Activated CD8-positive, alpha-beta T cell treated with anti-CD3 and anti-CD28 coated beads, Interleukin-2, amount 10 ng/mL, durations not matched to agents 7 days and 5 days (primary cell): ENCODE measurements at regions not wholly inside any gene's neighbourhood (a gene's known extent, or its start where the extent isn't known, plus 50 kb on each side); places are given as distances from the start of the nearest gene placed in this dataset.

Source experiments
- ATAC-seq: fragments of 150-1000 bp; cut with Tn5 transposase; one replicate; pipeline ENCODE4 v1.10.0; 2021; ENCODE audit warnings: moderate library complexity
- CTCF ChIA-PET: fragments of 350-600 bp; sonication (Branson Sonifier 250); formaldehyde crosslinking; loops from one replicate; lab custom pipeline; 2021; ENCODE audit warnings: antibody characterized with exemption; lab: Charles Lee
- POLR2A ChIA-PET: fragments of 350-600 bp; sonication (Branson Sonifier 250); formaldehyde crosslinking; loops from one replicate; lab custom pipeline; 2021; ENCODE audit warnings: antibody characterized with exemption; lab: Charles Lee
- DNase-seq: peaks from one replicate; pipeline ENCODE4 v3.0.0-alpha.2; 2020
- H3K27ac Mint-ChIP-seq: one replicate; pipeline ENCODE4 v1.8.0; 2021; ENCODE audit warnings: mild to moderate bottlenecking, mixed read lengths
- H3K27me3 Mint-ChIP-seq: one replicate; pipeline ENCODE4 v1.8.0; 2021; ENCODE audit warnings: low read depth, mixed read lengths
- H3K36me3 Mint-ChIP-seq: one replicate; pipeline ENCODE4 v1.8.0; 2021; ENCODE audit warnings: low read depth, mixed read lengths
- H3K4me1 Mint-ChIP-seq: one replicate; pipeline ENCODE4 v1.8.0; 2021; ENCODE audit warnings: low read depth, mixed read lengths
- H3K4me3 Mint-ChIP-seq: one replicate; pipeline ENCODE4 v1.8.0; 2021; ENCODE audit warnings: mild to moderate bottlenecking, mixed read lengths
- H3K9me3 Mint-ChIP-seq: one replicate; pipeline ENCODE4 v1.8.0; 2022; ENCODE audit warnings: mixed read lengths; ENCODE audit not compliant: insufficient read depth

DNA sequence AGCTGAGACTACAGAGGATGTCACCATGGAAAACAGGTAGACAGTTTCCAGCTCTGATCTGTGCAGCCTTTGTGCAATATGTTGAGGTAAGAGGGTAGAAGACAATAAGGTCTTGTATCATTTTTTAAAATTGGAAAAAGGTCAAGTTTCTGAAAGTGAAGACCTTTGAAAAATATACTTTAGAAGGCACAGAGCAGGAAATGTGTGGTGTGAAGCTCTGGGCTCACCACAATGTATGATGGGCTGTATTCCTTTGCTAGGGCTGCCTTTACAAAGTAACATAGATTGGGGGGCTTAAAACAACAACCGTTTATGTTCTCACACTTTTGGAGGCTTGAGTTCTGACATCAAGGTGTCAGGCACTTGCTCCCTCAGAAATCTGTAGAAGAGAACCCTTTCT is 514.3 kb upstream of the JARID2 start:
- Mint-ChIP-seq H3K36me3 (peaks cover 18% of the 10 kb centered on the region), H3K27me3 (no peaks in the 10 kb centered on the region), H3K27ac (peak overlapping the region; percentile 62), H3K4me1 (peaks cover 74% of the 10 kb centered on the region), H3K9me3 (no peaks in the 10 kb centered on the region), H3K4me3 (no peak overlapping the region)
- DNase-seq (no peak), ATAC-seq (no peak)
- ChIA-PET POLR2A (interaction anchor here (1.2 kb wide), 1 partner anchor 9 kb away, joined by 4 read pairs; no protein-coding TSS in a partner anchor), CTCF (no interaction called here)

DNA sequence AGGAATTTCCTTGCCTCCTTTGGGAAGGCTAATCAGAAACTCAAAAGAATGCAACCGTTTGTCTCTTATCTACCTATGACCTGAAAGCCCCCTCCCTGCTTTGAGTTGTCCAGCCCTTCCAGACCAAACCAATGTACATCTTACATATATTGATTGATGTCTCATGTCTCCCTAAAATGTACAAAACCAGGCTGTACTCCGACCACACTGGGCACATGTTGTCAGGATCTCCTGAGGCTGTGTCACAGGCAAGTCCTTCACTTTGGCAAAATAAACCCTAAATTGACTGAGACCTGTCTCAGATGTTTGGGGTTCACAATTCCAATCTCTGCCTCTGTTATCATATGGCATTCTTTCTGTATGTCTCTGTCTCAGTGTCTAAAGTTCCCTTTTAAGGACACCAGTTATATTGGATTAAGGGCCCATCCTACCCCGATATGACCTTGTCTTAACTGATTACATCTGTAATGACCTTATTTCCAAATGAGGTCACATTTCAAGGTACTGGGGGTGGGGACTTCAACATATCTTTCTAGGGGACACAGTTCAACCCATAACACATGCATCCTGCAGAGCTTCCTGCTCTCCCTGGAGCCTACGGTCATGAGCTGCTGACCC is 513.5 kb upstream of the JARID2 start:
- H3K9me3 Mint-ChIP-seq: no peaks in the 10 kb centered on the region
- no peak overlapping the region for H3K4me3 Mint-ChIP-seq
- ChIA-PET CTCF (no interaction called here), POLR2A (interaction anchor here (1.2 kb wide), 1 partner anchor 10 kb away, joined by 4 read pairs; no protein-coding TSS in a partner anchor)
- H3K27ac Mint-ChIP-seq: peak overlapping the region; percentile 79
- H3K27me3 Mint-ChIP-seq: no peaks in the 10 kb centered on the region
- DNase-seq (no peak), ATAC-seq (no peak)
- peaks cover 18% of the 10 kb centered on the region for H3K36me3 Mint-ChIP-seq
- peaks cover 80% of the 10 kb centered on the region for H3K4me1 Mint-ChIP-seq

DNA sequence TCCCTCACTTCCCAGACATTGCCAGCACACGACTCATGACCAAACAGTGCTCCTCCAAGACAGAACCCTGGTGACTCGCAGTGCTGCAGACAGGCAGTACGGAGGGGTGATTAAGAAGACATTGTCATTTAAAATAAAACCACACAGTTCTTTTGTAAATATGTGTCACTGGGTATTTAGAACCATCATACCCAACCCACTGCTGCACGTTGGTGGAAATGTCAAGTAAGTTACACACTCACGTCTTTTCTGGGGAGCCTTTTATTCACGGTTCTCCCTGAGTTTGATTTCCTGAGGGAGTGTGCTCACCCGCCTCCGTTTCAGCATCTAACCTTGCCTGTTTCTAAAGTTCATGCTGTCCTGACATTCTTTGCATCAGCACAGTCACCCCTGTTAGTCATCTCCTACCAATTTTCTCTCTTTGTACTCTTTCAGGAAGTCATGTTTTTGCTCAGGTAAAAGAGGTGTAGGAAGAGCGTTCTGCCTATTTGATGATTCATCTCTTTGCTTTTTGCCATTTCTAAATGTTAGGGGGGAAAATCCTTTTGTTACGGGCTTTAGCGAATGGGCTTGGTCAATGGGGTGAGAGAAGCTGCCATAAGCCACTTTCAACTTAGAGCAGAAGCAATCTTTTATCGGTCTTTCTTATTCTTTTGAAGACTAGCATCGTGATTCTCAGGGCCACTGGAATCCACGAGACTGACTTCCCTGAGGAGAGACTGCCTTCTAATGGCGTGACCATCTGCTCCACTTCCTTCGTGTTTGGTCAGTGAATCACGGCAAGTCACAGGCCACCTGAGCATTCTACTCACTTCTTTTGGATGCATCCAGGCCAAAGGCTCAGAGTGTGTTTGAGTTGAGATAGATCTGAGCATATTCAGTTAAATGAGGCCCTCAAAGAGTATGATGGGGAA is 512.8 kb upstream of the JARID2 start:
- H3K27ac Mint-ChIP-seq: peak overlapping the region; percentile 79
- ATAC-seq (peak; percentile 43), DNase-seq (peak; percentile 37)
- ChIA-PET CTCF (no interaction called here), POLR2A (no interaction called here)
- H3K9me3 Mint-ChIP-seq: no peaks in the 10 kb centered on the region
- H3K4me1 Mint-ChIP-seq: peaks cover 83% of the 10 kb centered on the region
- H3K4me3 Mint-ChIP-seq: no peak overlapping the region
- H3K27me3 Mint-ChIP-seq: no peaks in the 10 kb centered on the region
- H3K36me3 Mint-ChIP-seq: peaks cover 18% of the 10 kb centered on the region

DNA sequence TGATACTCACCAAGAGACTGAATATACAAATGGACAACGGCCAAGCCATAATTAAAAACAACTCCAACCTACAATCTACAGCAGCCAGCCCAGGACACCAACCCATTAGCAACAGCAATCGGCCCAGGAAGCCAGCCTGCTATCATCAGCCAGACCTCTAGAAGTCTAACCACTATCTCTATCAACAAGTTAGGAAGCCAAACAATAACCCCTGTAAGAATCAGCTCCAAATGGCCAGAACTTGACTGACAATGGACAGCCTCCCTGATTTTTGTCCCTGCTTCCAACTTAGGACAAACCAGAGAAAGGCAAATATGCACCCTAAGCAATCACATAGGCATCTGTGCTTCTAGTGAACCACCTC is 511.8 kb upstream of the JARID2 start:
- ChIA-PET POLR2A (no interaction called here), CTCF (interaction anchor here (0.9 kb wide), 1 partner anchor 23 kb away, joined by 3 read pairs; no protein-coding TSS in a partner anchor)
- H3K9me3 Mint-ChIP-seq: no peaks in the 10 kb centered on the region
- DNase-seq (no peak), ATAC-seq (no peak)
- H3K27ac Mint-ChIP-seq: peak overlapping the region; percentile 80
- H3K36me3 Mint-ChIP-seq: peaks cover 18% of the 10 kb centered on the region
- H3K27me3 Mint-ChIP-seq: no peaks in the 10 kb centered on the region
- no peak overlapping the region for H3K4me3 Mint-ChIP-seq
- H3K4me1 Mint-ChIP-seq: peaks cover 85% of the 10 kb centered on the region

DNA sequence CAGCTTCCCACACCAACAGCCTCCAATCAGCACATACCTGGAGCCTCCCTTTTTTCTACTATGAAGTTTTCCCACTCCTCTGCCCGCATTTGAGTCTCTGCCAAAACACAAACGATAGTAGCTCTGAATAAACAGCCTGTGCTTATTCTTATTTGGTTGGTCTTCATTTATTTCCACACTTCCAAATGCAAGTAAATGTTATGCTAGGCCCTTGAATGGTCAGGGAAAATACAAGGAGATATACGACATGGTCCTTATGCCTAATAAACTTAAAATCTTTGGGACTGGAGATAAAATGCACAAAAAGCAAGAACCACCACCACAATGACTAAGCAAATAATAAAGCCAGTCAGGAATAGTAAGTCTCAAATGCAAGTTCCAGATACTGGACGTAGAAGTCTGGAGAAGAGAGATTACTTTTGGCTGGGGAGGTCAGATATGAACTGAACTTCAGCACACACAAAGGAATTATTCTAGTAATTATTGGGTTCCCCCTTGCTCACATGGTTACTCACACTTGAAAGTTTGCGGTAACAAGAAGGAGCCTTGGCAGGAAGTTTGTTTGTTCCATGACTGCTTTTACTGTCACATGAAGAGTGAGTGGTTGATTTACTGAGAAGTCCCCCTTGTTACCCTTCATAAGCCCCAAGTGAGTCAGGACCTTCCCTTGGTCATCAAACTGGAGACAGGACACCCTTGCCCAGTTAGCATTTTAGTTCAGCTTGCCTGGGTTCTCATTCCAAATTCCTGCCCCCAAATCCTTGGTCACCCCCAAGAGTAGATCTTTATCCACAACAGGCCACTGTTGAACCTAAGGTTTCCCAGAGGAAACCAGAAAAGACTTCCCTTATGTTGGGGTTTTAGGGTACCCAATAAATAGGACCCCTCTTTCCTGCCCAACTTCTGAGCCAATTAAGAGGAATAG is 511.2 kb upstream of the JARID2 start:
- Mint-ChIP-seq H3K27ac (peak overlapping the region; percentile 80), H3K4me3 (peak overlapping the region; percentile 25), H3K9me3 (no peaks in the 10 kb centered on the region), H3K36me3 (peaks cover 18% of the 10 kb centered on the region), H3K4me1 (peaks cover 82% of the 10 kb centered on the region), H3K27me3 (no peaks in the 10 kb centered on the region)
- POLR2A ChIA-PET: no interaction called here
- CTCF ChIA-PET: interaction anchor here (0.9 kb wide), 1 partner anchor 23 kb away, joined by 3 read pairs; no protein-coding TSS in a partner anchor
- peak; percentile 62 for DNase-seq
- ATAC-seq: peak; percentile 75

DNA sequence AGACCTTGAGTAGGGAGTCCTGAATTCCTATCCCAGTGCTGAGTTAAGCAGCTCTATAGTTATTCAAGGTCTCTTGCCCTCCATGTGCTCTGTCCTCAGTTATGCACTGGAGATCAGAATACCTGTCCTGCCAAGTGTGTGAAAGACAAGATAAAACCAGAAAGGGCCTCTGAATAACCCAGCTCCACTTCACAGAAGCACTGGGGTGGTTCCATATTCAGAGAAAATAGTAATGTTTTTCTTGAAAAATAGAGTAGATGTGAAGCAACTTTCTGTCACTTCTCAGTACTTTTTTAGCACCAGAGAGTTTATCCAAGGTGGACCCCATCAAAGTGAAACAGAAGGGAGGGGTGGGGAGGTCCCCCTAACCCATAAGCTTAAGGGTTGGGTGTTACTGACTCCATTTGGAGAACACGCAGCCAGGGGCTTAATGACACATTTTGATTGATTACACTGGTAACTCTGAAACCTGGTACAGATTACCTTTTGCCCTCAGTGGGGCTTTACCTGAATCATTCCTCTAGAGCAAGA is 509.8 kb upstream of the JARID2 start:
- CTCF ChIA-PET: no interaction called here
- DNase-seq: no peak
- ATAC-seq: no peak
- peaks cover 17% of the 10 kb centered on the region for H3K36me3 Mint-ChIP-seq
- no peaks in the 10 kb centered on the region for H3K9me3 Mint-ChIP-seq
- no peak overlapping the region for H3K27ac Mint-ChIP-seq
- no peaks in the 10 kb centered on the region for H3K27me3 Mint-ChIP-seq
- no peak overlapping the region for H3K4me3 Mint-ChIP-seq
- POLR2A ChIA-PET: interaction anchor here (0.7 kb wide), 1 partner anchor 393 kb away, joined by 6 read pairs; no protein-coding TSS in a partner anchor
- H3K4me1 Mint-ChIP-seq: peaks cover 72% of the 10 kb centered on the region

DNA sequence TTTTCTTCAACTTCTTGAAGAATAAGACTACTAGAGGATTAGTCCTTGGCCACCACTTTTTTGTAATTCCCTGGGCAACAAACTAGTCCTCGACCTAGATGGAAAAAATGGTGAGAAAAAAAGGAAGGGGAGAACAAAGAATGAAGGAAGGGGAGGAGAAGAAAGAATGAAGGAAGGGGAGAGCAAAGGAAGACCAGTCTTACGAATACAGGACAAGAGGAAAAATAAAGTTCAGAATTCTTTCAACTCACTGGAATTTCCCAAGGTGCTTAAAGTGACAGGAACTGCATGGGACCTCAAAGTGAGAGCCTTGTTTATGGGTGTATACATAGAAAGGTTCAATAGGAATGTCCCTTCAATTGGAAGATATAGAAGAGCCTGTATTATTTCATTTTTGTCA is 509.3 kb upstream of the JARID2 start:
- POLR2A ChIA-PET: no interaction called here
- no peak for DNase-seq
- Mint-ChIP-seq H3K4me1 (peaks cover 66% of the 10 kb centered on the region), H3K27me3 (no peaks in the 10 kb centered on the region), H3K4me3 (no peak overlapping the region), H3K36me3 (peaks cover 14% of the 10 kb centered on the region), H3K27ac (no peak overlapping the region), H3K9me3 (no peaks in the 10 kb centered on the region)
- ATAC-seq: no peak
- CTCF ChIA-PET: no interaction called here

DNA sequence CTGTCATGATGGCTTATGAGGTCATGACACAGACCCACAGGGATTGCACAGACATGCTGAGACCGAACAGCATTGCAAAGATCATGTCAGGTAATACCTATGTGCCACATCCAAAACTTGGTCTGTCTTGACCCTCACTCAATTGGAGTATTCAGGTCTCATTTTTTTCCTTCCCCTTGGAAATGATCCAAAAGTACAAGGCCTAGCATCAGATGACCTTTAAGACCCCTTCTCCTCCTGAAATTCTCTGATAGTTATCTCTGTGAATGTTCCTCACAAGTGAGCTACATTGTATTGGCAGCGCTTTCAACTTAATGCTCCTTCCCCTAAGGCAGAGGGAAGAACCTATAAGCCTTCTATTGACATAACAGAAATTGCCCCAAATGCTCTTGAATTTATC is 507.4 kb upstream of the JARID2 start:
- CTCF ChIA-PET: no interaction called here

DNA sequence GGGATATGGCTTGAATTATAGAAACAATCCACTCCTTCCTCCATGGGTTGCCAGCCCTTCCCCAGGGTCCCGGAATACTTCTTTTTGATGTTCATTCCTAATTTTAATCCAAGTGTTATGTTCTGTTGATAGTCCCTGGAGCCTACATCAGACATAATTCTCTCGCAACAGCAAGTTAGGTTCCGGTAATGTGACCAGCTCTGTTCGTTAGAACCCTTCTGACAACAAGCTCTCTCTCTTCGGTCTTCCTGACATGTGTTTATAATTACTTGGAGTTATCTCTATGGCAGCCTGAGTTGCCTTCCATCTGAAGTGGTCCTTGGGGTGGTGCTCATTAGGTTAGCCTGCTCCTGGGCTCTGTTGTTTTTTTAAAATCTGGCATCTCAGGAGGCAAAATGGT is 506.9 kb upstream of the JARID2 start:
- POLR2A ChIA-PET: no interaction called here
- ATAC-seq (no peak), DNase-seq (no peak)
- H3K4me3 Mint-ChIP-seq: no peak overlapping the region
- H3K27me3 Mint-ChIP-seq: no peaks in the 10 kb centered on the region
- peaks cover 60% of the 10 kb centered on the region for H3K4me1 Mint-ChIP-seq
- H3K9me3 Mint-ChIP-seq: peaks cover 4% of the 10 kb centered on the region
- H3K36me3 Mint-ChIP-seq: peaks cover 8% of the 10 kb centered on the region
- CTCF ChIA-PET: no interaction called here
- H3K27ac Mint-ChIP-seq: peak overlapping the region; percentile 35

More for the DNA sequence above, 507.4 kb upstream of the JARID2 start:
- H3K36me3 Mint-ChIP-seq: peaks cover 13% of the 10 kb centered on the region
- DNase-seq (no peak), ATAC-seq (no peak)
- H3K27ac Mint-ChIP-seq: no peak overlapping the region
- H3K4me3 Mint-ChIP-seq: no peak overlapping the region
- H3K9me3 Mint-ChIP-seq: peaks cover 4% of the 10 kb centered on the region
- POLR2A ChIA-PET: no interaction called here
- peaks cover 60% of the 10 kb centered on the region for H3K4me1 Mint-ChIP-seq
- H3K27me3 Mint-ChIP-seq: no peaks in the 10 kb centered on the region

DNA sequence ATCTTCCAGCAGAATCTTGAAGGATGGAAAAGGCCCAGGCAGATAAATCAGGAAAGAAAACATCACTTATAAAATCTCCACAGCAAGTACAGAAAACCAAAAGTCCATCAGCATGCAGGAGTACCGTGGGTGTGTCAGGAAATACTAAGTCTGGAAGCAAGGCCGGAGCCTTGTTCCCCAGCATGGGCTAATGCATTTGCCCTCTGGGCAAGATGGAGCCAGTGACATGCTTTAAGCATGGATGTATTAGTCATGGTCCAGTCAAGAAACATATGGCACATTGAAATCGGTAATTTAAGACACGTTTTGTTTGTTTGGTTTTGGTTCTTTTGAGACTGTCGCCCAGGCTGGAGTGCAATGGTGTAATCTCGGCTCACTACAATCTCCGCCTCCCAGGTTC is 506.0 kb upstream of the JARID2 start:
- Mint-ChIP-seq H3K36me3 (peaks cover 2% of the 10 kb centered on the region), H3K27me3 (no peaks in the 10 kb centered on the region), H3K4me3 (no peak overlapping the region), H3K27ac (no peak overlapping the region), H3K9me3 (peaks cover 4% of the 10 kb centered on the region), H3K4me1 (peaks cover 54% of the 10 kb centered on the region)
- ChIA-PET CTCF (no interaction called here), POLR2A (no interaction called here)
- no peak for ATAC-seq
- DNase-seq: no peak

DNA sequence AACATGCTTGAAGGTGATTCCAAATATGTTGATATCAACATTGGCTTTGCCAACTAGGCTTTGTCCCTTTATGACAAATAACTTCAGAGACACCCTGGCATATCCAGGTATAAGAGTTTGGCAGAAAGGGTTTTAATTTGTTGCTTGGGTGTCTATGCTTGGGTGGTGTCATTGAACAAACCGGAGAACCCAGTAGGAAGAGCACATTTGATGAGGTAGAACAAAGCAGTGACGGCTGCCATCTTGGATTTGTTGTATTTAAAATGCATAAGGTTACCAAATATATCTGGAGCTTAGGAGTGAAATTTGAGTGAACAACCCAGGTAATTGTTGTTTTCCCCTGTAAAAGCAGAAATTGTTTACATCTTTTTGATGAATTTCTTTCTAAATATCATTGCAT is 503.7 kb upstream of the JARID2 start:
- no peak overlapping the region for H3K27ac Mint-ChIP-seq
- POLR2A ChIA-PET: no interaction called here

More for the DNA sequence above, 503.7 kb upstream of the JARID2 start:
- H3K36me3 Mint-ChIP-seq: no peaks in the 10 kb centered on the region
- ATAC-seq (no peak), DNase-seq (no peak)
- CTCF ChIA-PET: no interaction called here
- peaks cover 4% of the 10 kb centered on the region for H3K9me3 Mint-ChIP-seq
- H3K27me3 Mint-ChIP-seq: no peaks in the 10 kb centered on the region
- H3K4me3 Mint-ChIP-seq: no peak overlapping the region
- H3K4me1 Mint-ChIP-seq: peaks cover 46% of the 10 kb centered on the region
